CD4-positive, alpha-beta T cell treated with Interleukin-4 for 4 hours (primary cell): ENCODE measurements at regions not wholly inside any gene's neighbourhood (a gene's known extent, or its start where the extent isn't known, plus 50 kb on each side); places are given as distances from the start of the nearest gene placed in this dataset.

Experiments used
- DNase-seq: peaks from one replicate; pipeline ENCODE4 v3.0.0-alpha.2; 2020

DNA sequence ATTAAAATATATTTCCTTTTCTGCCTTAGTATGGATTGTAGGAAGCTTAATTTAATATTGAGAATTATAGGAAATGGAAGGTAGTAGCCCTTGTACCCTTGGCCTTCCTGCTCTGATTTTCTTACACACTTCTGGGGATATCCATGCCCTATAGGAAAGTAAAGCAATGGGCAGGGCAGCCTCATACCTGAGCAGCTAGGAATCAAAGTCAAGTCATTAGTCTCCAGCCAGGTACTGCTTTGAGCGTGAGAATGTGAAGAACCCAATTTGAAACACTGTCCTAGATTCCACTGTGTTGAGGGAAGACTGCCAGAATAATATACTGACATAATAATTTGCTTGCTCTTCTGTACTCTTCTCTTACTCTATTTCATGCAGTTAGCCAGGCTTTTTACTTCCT lies 51.0 kb upstream of the L3MBTL3 start:
- no peak for DNase-seq

DNA sequence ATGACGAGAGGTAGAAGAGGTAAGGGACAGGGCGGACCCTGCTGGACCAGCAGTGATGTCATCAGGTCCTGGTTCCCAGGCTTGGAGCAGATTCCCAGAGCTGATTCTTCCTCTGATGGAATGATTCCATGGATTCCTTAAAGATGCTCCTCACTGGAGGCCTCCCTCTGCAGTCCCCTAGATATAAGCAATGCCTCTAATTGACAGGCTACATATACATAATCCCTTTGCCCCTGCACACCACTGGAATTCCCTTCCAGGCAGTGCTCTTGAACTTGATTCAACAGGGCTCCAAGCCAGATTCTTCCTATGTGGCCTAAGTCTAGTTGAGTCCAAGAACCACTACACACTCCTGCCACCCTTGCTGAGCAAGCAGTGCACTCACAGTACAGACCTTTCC lies 52.3 kb upstream of the L3MBTL3 start:
- DNase-seq, result no peak

GRCh38 chr6:129965096-129965495 lies 53.3 kb upstream of the L3MBTL3 start:
- DNase-seq, result no peak

- no peak for DNase-seq
These were observed 58.9 kb upstream of the L3MBTL3 start for GRCh38 chr6:129959358-129959930.

- no peak for DNase-seq
These were observed 60.2 kb upstream of the L3MBTL3 start for GRCh38 chr6:129957941-129958898.

DNA sequence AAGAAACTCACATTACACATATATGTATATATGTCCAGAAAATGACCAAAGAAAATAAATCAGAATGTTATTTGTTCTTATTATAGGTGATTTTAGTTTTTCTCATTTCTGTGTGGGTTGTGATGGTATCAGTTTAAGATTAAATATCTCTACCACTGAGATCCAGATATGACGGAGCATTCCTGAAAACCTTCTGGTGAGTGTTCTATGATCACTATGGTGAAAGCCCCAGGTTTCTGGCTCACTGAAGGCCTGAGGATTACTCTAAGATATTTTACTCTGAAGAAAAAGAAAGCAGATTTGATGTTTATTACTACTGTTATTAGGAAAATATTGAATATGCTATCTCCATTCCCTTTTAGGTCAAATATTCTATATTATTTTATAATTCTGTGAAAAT lies 62.8 kb upstream of the L3MBTL3 start:
- no peak for DNase-seq

DNA sequence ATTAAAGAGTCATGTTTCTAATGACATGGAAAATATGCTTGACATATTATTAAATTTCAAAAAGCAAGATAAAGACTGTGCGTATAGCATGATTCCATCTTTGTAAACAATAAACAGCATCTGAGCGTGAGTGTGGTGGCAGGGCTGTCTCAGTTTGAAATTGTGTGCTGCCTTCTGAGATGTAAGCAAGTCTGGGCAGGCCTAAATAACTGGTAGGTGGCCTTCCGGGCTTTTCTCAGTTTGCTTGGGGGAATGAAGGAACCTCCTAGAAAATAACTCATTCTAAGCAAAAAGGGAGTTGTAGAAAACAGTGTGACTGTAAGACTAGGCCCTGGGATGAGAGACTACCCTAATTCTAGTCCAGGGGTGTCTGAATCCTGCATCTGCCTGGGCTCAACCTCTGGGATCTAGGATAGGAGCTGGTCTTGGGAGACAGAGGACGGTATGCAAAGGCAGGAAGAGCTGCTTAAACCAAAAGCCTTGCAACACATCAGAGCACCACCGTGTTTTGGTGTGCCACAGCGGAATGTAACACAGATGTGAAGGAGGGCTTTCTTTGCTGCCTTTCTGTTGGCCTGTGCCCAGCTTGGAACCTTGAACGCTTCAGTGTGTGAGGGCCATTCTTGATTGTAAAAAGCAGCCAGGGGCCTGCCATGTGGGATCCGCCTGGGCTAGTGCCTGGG lies 63.5 kb upstream of the L3MBTL3 start:
- no peak for DNase-seq

- no peak for DNase-seq
These were observed 70.6 kb upstream of the L3MBTL3 start for GRCh38 chr6:129947797-129948196.

DNA sequence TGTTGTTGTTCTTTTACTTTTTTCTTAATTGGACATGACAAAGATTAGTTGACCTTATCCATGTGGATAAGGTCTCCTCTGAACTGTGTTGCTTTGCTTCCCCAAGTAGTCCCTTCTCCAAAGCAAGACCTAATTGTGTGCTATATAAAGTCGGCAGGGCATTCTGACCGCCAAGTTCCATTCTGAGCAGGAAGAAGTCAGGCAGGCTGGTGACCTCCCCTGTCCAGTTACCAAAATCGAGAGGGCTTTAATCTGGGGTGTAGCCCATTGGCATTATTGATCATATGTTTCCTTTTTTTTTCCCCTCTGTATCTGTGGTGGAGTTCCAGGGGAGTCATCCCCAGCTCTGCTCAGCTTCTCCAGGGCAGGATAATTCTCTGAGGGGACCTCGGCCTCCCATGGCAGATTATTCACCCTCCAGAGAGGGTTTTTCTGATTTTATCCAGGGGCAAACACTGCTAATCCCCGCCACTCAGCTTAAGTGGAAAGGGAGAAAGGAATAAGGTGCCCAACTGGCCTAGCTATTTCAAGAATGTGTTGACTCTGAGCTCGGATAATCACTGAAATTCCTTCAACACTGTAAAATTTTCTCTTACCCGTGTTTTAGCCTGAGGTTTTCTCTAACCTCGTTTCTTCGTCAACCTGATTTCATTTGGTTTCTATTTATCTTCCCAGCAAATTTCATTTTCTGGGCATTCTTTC lies 71.8 kb upstream of the L3MBTL3 start:
- no peak for DNase-seq

- no peak for DNase-seq
These were observed 74.6 kb upstream of the L3MBTL3 start for GRCh38 chr6:129943637-129944271.

- DNase-seq, result no peak
These were observed 77.8 kb upstream of the L3MBTL3 start for GRCh38 chr6:129940454-129941195.

GRCh38 chr6:129938249-129939020 lies 77.3 kb upstream of the TMEM244 start:
- DNase-seq, result no peak

DNA sequence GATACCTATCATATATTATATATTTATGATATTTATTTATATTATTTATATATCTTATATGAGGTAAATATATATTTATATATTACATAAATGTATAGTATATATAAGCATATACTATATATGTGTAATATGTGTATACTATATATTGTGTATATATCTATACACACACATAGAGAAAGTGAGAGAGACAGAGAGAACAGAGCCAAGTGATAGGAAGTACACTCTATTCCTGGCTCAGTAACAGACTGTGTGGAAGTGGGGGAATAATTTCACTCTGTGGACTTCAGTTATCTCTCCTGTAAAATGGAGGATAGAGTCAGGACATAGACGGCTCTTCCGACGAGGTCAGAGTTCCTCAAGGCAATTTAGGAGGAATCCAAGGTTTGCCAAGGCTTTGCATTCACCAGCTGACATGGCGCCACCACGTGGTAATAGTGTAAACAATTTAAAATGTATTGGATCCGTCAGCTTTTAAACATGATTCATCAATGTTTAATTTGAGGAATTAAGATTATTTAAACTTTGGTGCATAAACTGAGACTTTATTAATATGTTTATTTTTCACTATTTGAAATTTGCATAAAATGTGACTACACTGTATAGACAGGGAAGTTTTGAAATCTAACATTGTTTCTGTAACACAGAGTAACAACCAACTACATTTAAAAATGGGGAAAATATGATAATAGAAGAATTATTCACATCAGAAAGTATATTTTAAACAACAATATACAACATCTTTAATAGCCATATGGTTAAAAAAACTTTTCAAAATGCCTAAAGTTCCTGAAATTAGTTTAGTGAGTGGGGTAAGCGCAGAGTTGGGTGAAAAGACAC lies 75.4 kb upstream of the TMEM244 start:
- peak; percentile 55 for DNase-seq

- no peak for DNase-seq
These were observed 71.2 kb upstream of the TMEM244 start for GRCh38 chr6:129932321-129932720.

- DNase-seq, result no peak
These were observed 68.3 kb upstream of the TMEM244 start for GRCh38 chr6:129929433-129929832.

- no peak for DNase-seq
These were observed 62.6 kb upstream of the TMEM244 start for GRCh38 chr6:129923530-129924250.

DNA sequence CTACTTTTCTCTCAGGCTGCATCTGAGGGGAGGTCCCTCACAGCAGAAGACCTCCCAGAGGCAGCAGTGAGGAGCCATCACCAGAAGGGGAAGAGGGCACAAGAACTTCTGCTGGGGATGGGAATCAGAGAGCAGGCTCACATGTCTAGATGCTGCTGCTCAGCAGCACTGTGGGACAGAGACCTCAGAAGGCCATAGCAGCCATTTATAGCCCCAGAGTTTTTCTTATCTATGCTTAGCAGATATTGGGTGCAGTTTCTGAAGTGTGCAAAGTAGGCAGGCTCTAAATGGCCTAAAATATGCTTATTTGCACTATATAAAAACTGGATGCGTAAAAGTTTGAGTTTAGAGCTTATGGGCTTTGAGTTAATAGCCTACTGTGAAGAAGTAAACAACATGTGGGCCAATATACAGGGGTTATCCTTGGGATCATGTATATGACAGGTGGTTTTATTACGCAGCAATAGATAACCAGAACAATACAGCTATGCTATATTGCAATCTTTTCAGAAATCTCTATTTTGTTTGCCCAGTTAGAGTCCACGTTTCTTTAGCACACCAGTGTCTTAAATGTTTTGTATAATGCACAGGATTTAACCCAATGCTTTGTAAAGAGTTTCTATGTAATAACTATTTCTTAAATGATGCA lies 60.2 kb upstream of the TMEM244 start:
- DNase-seq, result no peak

DNA sequence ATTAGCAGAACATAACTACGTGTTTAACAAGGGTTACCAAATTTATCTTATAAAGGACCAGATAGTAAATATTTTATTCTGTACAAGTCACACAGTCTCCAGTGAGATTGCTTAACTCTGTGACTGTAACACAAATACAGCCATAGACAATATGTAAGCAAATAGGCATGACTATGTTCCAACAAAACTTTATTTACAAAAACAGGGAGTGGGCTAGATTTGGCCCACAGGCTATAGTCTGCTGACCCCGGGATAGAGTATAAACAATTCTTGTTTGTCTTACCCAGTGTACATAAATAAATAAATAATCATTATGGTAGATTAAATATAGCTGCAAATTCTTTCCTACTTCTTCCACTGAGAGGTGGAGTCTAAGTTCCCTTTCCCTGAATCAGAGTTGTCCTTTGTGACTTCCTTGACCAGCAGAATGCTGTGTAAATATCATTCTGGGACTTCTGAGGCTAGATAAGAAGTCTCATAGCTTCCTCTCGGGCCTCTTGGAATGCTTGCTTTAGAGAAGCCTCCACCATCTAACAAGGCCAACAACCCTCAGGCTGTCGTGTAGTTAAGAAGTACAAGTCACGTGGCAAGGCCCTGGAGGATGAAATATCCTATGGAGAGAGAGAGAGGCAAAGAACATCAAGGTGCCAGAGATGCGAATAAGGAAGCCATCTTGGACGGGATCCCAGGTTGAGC lies 59.1 kb upstream of the TMEM244 start:
- no peak for DNase-seq
